Mesothelial cell of epicardium (in vitro differentiated cells): ENCODE measurements at regions not wholly inside any gene's neighbourhood (a gene's known extent, or its start where the extent isn't known, plus 50 kb on each side); places are given as distances from the start of the nearest gene placed in this dataset.

Experiments used
- DNase-seq, 2 experiments: peaks; one replicate each; pipeline ENCODE4 v3.0.0; 2021; ENCODE audit warnings: low spot score in 2 of 2; ENCODE audit not compliant: unreplicated experiment in 2 of 2
- H3K27ac Mint-ChIP-seq: 2 replicates; pipeline ENCODE4 v1.8.0; 2021; ENCODE audit warnings: mixed read lengths
- H3K27me3 Mint-ChIP-seq: 2 replicates; pipeline ENCODE4 v1.8.0; 2021; ENCODE audit warnings: low read depth, mixed read lengths
- H3K36me3 Mint-ChIP-seq: 2 replicates; pipeline ENCODE4 v1.8.0; 2021; ENCODE audit warnings: mixed read lengths
- H3K4me1 Mint-ChIP-seq: 2 replicates; pipeline ENCODE4 v1.8.0; 2021; ENCODE audit warnings: mixed read lengths
- H3K4me3 Mint-ChIP-seq: 2 replicates; pipeline ENCODE4 v1.8.0; 2021; ENCODE audit warnings: mild to moderate bottlenecking, moderate library complexity, mixed read lengths
- H3K9me3 Mint-ChIP-seq: 2 replicates; pipeline ENCODE4 v1.8.0; 2021; ENCODE audit warnings: mixed read lengths
- TF ChIP-seq, protein P1 (sequence below): fragments of 200-600 bp; sonication (generic); IDR thresholded peaks from one replicate; pipeline ENCODE4 v1.5.0; 2021; ENCODE audit warnings: antibody characterized with exemption; ENCODE audit not compliant: unreplicated experiment

DNA sequence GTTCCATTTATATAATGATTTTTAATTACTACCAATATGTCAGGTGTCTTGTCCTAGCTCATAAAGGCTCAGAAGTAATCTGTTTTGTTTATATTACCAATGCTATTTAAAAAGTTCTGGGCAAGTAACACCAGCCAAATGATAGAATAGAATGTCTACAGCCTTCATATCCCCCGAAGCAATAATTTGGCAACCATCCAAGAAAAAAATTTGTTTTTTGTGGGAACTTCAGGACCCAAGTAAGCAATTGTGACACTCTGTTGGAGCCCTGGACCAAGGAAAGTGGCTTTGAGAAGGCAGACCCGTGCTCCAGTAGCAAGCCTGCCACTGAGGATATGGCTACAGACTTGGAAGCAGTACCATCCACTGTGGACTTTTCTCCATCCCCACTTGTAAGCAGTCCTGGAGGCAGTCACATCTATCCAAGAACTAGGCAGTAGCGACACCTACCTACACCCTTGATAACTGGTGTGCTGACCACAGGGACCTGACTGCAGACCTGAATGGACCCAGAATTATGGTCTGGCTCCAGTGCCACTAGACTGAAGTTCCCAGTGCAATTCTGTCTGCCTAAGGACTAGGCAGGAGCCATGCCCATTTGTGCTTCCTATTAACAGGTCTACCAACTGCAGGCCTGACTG is 870.7 kb upstream of the ADGRL2 start:
- Mint-ChIP-seq H3K27me3 (no peaks in the 10 kb centered on the region), H3K4me1 (no peaks in the 10 kb centered on the region), H3K27ac (no peak overlapping the region), H3K4me3 (no peak overlapping the region), H3K36me3 (peaks cover 7% of the 10 kb centered on the region), H3K9me3 (peaks cover 37% of the 10 kb centered on the region)
- no peak for DNase-seq
- TF ChIP-seq, protein P1, sequence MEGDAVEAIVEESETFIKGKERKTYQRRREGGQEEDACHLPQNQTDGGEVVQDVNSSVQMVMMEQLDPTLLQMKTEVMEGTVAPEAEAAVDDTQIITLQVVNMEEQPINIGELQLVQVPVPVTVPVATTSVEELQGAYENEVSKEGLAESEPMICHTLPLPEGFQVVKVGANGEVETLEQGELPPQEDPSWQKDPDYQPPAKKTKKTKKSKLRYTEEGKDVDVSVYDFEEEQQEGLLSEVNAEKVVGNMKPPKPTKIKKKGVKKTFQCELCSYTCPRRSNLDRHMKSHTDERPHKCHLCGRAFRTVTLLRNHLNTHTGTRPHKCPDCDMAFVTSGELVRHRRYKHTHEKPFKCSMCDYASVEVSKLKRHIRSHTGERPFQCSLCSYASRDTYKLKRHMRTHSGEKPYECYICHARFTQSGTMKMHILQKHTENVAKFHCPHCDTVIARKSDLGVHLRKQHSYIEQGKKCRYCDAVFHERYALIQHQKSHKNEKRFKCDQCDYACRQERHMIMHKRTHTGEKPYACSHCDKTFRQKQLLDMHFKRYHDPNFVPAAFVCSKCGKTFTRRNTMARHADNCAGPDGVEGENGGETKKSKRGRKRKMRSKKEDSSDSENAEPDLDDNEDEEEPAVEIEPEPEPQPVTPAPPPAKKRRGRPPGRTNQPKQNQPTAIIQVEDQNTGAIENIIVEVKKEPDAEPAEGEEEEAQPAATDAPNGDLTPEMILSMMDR = no peak

DNA sequence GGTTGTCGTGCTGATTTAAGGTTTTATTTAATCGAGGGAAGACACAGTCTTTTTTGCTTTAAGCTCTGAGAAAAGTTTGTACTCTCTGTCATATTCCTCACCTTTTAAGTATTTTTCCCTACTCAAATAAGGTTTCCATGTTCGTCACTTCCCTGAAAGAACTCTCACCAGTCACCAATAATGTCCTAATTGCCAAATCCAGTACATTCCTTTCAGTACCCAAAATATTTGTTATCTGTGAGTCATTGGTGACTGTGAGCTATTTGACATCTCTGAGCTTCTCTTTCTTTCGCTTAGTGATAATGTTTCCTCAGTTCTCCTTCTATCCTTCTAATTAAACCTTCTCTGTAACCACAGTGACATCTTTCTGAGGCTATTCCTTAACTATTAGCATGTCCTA is 874.2 kb upstream of the ADGRL2 start:
- Mint-ChIP-seq H3K9me3 (peaks cover 22% of the 10 kb centered on the region), H3K4me3 (no peak overlapping the region), H3K4me1 (no peaks in the 10 kb centered on the region), H3K36me3 (peaks cover 7% of the 10 kb centered on the region), H3K27me3 (no peaks in the 10 kb centered on the region), H3K27ac (no peak overlapping the region)
- DNase-seq = no peak
- TF ChIP-seq, protein P1 = no peak

DNA sequence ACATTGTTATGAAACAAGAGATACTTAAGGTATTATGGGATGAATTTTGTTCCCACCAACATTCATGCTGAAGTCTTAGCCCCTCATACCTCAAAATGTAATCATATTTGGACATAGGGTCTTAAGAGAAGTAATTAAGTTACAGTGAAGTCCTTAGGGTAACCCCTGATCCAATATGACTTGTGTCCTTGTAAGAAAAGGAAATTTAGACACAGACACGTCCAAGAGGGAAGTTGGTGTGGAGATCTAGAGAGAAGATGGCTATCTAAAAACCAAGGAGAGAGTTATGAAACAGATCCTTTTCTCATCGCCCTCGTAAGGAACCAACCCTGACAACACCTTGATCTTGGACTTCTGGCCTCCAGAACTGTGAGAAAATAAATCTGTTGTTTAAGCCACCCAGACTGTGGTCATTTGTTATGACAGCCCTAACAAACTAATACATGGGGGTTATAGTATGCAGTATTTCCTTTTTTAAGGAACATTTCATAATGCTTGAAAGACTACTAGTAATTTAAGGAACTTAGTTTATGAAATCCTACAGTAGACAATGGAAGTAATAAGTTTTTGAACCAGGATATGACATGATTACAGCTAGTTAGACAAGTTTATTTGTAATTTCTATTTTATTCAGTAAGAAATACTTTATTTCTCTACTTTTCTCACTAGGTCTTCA is 875.5 kb upstream of the ADGRL2 start:
- no peak overlapping the region for H3K4me3 Mint-ChIP-seq
- H3K27me3 Mint-ChIP-seq = no peaks in the 10 kb centered on the region
- H3K27ac Mint-ChIP-seq = no peak overlapping the region
- H3K9me3 Mint-ChIP-seq = peaks cover 15% of the 10 kb centered on the region
- H3K4me1 Mint-ChIP-seq = no peaks in the 10 kb centered on the region
- TF ChIP-seq, protein P1 = no peak
- no peak for DNase-seq
- H3K36me3 Mint-ChIP-seq = no peaks in the 10 kb centered on the region

DNA sequence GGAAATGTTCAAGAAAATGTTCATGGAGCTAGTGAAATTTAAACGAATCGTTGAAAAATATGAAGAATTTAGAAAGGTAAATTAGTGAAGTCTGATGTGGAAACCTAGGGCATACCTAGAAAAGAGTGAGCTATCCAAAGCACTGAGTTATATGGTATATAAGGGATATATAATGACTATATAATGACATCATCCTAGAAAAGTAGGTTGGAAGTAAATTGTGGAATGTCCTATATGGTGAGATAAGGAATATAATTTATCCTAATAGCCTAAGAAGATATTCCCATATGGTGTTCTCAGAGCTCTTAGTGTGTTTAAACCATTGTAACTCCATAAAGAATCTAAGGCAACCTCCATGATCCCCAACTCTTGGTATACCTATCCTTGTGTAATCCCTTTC is 876.4 kb upstream of the ADGRL2 start:
- Mint-ChIP-seq H3K27ac (no peak overlapping the region), H3K36me3 (no peaks in the 10 kb centered on the region), H3K9me3 (peaks cover 17% of the 10 kb centered on the region), H3K4me1 (no peaks in the 10 kb centered on the region), H3K4me3 (no peak overlapping the region), H3K27me3 (no peaks in the 10 kb centered on the region)
- TF ChIP-seq, protein P1 = no peak
- no peak for DNase-seq

DNA sequence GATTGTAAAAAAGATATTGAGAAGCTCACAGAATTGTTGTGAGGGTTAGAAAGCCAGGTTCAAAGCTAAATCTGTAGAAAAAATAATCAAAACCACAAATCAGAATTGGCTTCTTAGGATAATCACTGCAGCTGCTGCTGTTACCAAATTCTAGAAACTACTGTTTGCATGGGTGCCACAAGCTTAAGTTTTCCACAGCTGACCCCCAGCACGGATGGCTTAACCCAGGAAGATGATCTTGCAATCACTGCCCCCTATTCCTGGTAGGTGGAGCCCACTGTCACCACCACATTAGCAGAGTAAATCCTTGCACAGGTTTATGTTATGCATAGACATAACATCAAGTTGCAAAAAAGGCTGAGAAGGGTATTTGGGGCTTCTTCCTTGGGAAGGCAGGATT is 877.8 kb upstream of the ADGRL2 start:
- H3K4me1 Mint-ChIP-seq = peaks cover 2% of the 10 kb centered on the region
- no peaks in the 10 kb centered on the region for H3K36me3 Mint-ChIP-seq

More for the DNA sequence above, 877.8 kb upstream of the ADGRL2 start:
- TF ChIP-seq, protein P1 = no peak
- Mint-ChIP-seq H3K27me3 (no peaks in the 10 kb centered on the region), H3K9me3 (peaks cover 14% of the 10 kb centered on the region), H3K4me3 (no peak overlapping the region), H3K27ac (no peak overlapping the region)
- no peak for DNase-seq
